ENCODE measurements at regions not wholly inside any gene's neighbourhood (a gene's known extent, or its start where the extent isn't known, plus 50 kb on each side); places are given as distances from the start of the nearest gene placed in this dataset.

GRCh38 chr20:48456366-48457192 lies 371.2 kb downstream of the PREX1 start:
- no peaks in the 10 kb centered on the region for H3K9me3 ChIP-seq
- H3K27ac ChIP-seq, result no peak overlapping the region
- no peak overlapping the region for H3K4me3 ChIP-seq
- H3K4me1 ChIP-seq, result no peaks in the 10 kb centered on the region
- H3K27me3 ChIP-seq, result no peaks in the 10 kb centered on the region
- H3K36me3 ChIP-seq, result no peaks in the 10 kb centered on the region
- DNase-seq (no peak), ATAC-seq (no peak)
- intact Hi-C loops (cut with DNase I), result no loop called here
- 76% methylated on average over 2 of the region's 8 CpGs for WGBS (ENCODE audit: insufficient coverage, low coverage, low lambda C conversion rate, missing lambda C conversion rate)
- TF ChIP-seq POLR2A (IDR thresholded peaks at IDR 0.05) (no peak), CTCF (IDR thresholded peaks at IDR 0.05) (no peak)

GRCh38 chr20:48455651-48456365 lies 372.0 kb downstream of the PREX1 start:
- H3K36me3 ChIP-seq, result no peaks in the 10 kb centered on the region
- no peak overlapping the region for H3K4me3 ChIP-seq
- no CpG with 5 or more reads among the region's 16 CpGs for whole genome bisulfite sequencing (ENCODE audit: insufficient coverage, low coverage, low lambda C conversion rate, missing lambda C conversion rate)
- no peaks in the 10 kb centered on the region for H3K9me3 ChIP-seq
- intact Hi-C loops (cut with DNase I), result no loop called here
- TF ChIP-seq POLR2A (IDR thresholded peaks at IDR 0.05) (no peak), CTCF (IDR thresholded peaks at IDR 0.05) (no peak)
- H3K27ac ChIP-seq, result no peak overlapping the region
- DNase-seq (no peak), ATAC-seq (no peak)
- H3K4me1 ChIP-seq, result no peaks in the 10 kb centered on the region
- no peaks in the 10 kb centered on the region for H3K27me3 ChIP-seq

GRCh38 chr20:48454671-48455490 lies 372.9 kb downstream of the PREX1 start:
- Histone ChIP-seq H3K27me3 (no peaks in the 10 kb centered on the region), H3K4me3 (no peak overlapping the region), H3K9me3 (no peaks in the 10 kb centered on the region), H3K4me1 (no peaks in the 10 kb centered on the region), H3K36me3 (no peaks in the 10 kb centered on the region), H3K27ac (no peak overlapping the region)
- no peak for TF ChIP-seq CTCF (IDR thresholded peaks at IDR 0.05)
- TF ChIP-seq POLR2A (IDR thresholded peaks at IDR 0.05), result no peak
- intact Hi-C loops (cut with DNase I), result no loop called here
- 37% methylated on average over 9 of the region's 14 CpGs for WGBS (ENCODE audit: insufficient coverage, low coverage, low lambda C conversion rate, missing lambda C conversion rate)
- no peak for DNase-seq
- no peak for ATAC-seq

DNA sequence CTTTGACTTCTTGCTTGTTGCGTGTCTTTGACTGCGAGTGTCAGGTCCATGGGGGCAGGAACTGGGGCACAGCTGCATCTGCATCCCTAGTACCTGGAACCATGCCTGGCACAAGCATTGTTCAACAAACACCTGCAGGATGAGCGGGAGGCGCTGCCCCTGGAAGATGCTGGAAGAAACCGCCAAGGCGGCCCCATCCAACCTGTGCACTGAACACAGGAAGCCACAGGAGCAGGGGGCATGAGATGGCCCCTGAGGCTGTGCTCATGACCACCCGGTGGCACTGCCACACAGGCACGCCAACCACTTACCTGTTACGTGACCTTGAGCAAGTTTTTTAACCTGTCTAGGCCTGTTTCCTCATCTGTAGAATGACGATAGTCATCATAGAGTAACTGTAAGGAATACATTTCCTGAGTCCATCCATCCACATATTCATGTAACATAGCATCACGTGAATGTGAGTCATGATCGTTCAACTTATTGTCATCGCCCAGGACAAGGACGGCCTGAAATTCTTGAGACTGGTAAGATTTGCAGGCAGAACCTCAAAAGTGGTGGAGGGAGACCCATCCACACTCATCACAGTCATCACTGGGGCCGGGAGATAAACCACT lies 374.2 kb downstream of the PREX1 start:
- H3K4me1 ChIP-seq, result no peaks in the 10 kb centered on the region
- no peak for ATAC-seq
- DNase-seq, result no peak
- intact Hi-C loops (cut with DNase I), result no loop called here
- H3K9me3 ChIP-seq, result no peaks in the 10 kb centered on the region
- no peak overlapping the region for H3K27ac ChIP-seq
- 57% methylated on average over 9 of the region's 15 CpGs for WGBS (ENCODE audit: insufficient coverage, low coverage, low lambda C conversion rate, missing lambda C conversion rate)
- H3K36me3 ChIP-seq, result no peaks in the 10 kb centered on the region
- H3K4me3 ChIP-seq, result no peak overlapping the region
- H3K27me3 ChIP-seq, result no peaks in the 10 kb centered on the region
- TF ChIP-seq CTCF (IDR thresholded peaks at IDR 0.05), result no peak
- TF ChIP-seq POLR2A (IDR thresholded peaks at IDR 0.05), result no peak

Measured in right lobe of liver (tissue), 6 donors.